DMS 273 (cell line): ENCODE measurements at regions not wholly inside any gene's neighbourhood (a gene's known extent, or its start where the extent isn't known, plus 50 kb on each side); places are given as distances from the start of the nearest gene placed in this dataset.

Source experiments
- DNase-seq: peaks from one replicate; lab custom pipeline; 2025; ENCODE audit not compliant: unreplicated experiment; lab: John Stamatoyannopoulos, UW

GRCh38 chr4:20352163-20352431 lies 100.4 kb downstream of the SLIT2 start:
- DNase-seq, result no peak

GRCh38 chr4:20353646-20354045 lies 101.9 kb downstream of the SLIT2 start:
- DNase-seq, result no peak

GRCh38 chr4:20354120-20354519 lies 102.4 kb downstream of the SLIT2 start:
- DNase-seq, result peak; percentile 13

GRCh38 chr4:20356565-20356964 lies 104.9 kb downstream of the SLIT2 start:
- DNase-seq, result no peak

- no peak for DNase-seq
Observed at GRCh38 chr4:20358110-20358509, 106.4 kb downstream of the SLIT2 start.

- no peak for DNase-seq
Observed at GRCh38 chr4:20359692-20360091, 108.0 kb downstream of the SLIT2 start.

- DNase-seq, result no peak
Observed at GRCh38 chr4:20362148-20362547, 110.4 kb downstream of the SLIT2 start.

- DNase-seq, result no peak
Observed at GRCh38 chr4:20364969-20365368, 113.3 kb downstream of the SLIT2 start.

- no peak for DNase-seq
Observed at GRCh38 chr4:20367446-20367845, 115.7 kb downstream of the SLIT2 start.

GRCh38 chr4:20368926-20369325 lies 117.2 kb downstream of the SLIT2 start:
- no peak for DNase-seq

- DNase-seq, result no peak
Observed at GRCh38 chr4:20370274-20370673, 118.6 kb downstream of the SLIT2 start.

GRCh38 chr4:20376070-20376469 lies 124.4 kb downstream of the SLIT2 start:
- DNase-seq, result no peak

- DNase-seq, result no peak
Observed at GRCh38 chr4:20378181-20378580, 126.5 kb downstream of the SLIT2 start.

GRCh38 chr4:20381005-20381404 lies 129.3 kb downstream of the SLIT2 start:
- no peak for DNase-seq

GRCh38 chr4:20383283-20383682 lies 131.6 kb downstream of the SLIT2 start:
- no peak for DNase-seq

- DNase-seq, result no peak
Observed at GRCh38 chr4:20383969-20384368, 132.3 kb downstream of the SLIT2 start.

GRCh38 chr4:20384456-20384855 lies 132.8 kb downstream of the SLIT2 start:
- DNase-seq, result no peak

GRCh38 chr4:20386001-20386740 lies 134.5 kb downstream of the SLIT2 start:
- no peak for DNase-seq

GRCh38 chr4:20386906-20387305 lies 135.2 kb downstream of the SLIT2 start:
- no peak for DNase-seq

GRCh38 chr4:20391198-20391597 lies 139.5 kb downstream of the SLIT2 start:
- no peak for DNase-seq

GRCh38 chr4:20391912-20392311 lies 140.2 kb downstream of the SLIT2 start:
- DNase-seq, result no peak

- no peak for DNase-seq
Observed at GRCh38 chr4:20393486-20394100, 141.9 kb downstream of the SLIT2 start.

- DNase-seq, result no peak
Observed at GRCh38 chr4:20394512-20394911, 142.8 kb downstream of the SLIT2 start.
